GM10248 (cell line): ENCODE measurements at regions not wholly inside any gene's neighbourhood (a gene's known extent, or its start where the extent isn't known, plus 50 kb on each side); places are given as distances from the start of the nearest gene placed in this dataset.

Source experiments
- CTCF ChIA-PET: fragments of 300-600 bp; sonication (Branson Sonifier 250); formaldehyde crosslinking; extraction: SDS; loops from one replicate; lab custom pipeline; 2021; ENCODE audit warnings: antibody characterized with exemption; lab: Yijun Ruan, JAX
- POLR2A ChIA-PET: fragments of 350-650 bp; sonication (Branson Sonifier 250); formaldehyde crosslinking; extraction: SDS; loops from one replicate; lab custom pipeline; 2020; ENCODE audit warnings: antibody characterized with exemption; lab: Yijun Ruan, JAX
- DNase-seq: peaks from one replicate; pipeline ENCODE4 v3.0.0; 2012; ENCODE audit errors: extremely low spot score
- CTCF ChIP-seq: IDR thresholded peaks from 2 replicates; pipeline ENCODE4 v1.5.1; 2012; ENCODE audit warnings: mild to moderate bottlenecking, low read depth; ENCODE audit errors: extremely low read depth, missing control alignments, control extremely low read depth

GRCh38 chr17:13293421-13293820, 275.6 kb upstream of the ELAC2 start:
- CTCF ChIA-PET, result no interaction called here
- TF ChIP-seq CTCF, result no peak
- POLR2A ChIA-PET, result no interaction called here
- DNase-seq, result no peak

- CTCF ChIA-PET, result no interaction called here
- TF ChIP-seq CTCF, result no peak
- DNase-seq, result no peak
Measured at GRCh38 chr17:13292291-13292690, 274.5 kb upstream of the ELAC2 start.

GRCh38 chr17:13288248-13288647, 270.4 kb upstream of the ELAC2 start:
- ChIA-PET CTCF (interaction anchor here (0.9 kb wide), 1 partner anchor 19 kb away, joined by 3 read pairs; no protein-coding TSS in a partner anchor), POLR2A (no interaction called here)
- no peak for TF ChIP-seq CTCF
- DNase-seq, result no peak

More at GRCh38 chr17:13292291-13292690, 274.5 kb upstream of the ELAC2 start:
- POLR2A ChIA-PET, result no interaction called here

GRCh38 chr17:13287226-13287625, 269.4 kb upstream of the ELAC2 start:
- ChIA-PET CTCF (no interaction called here), POLR2A (no interaction called here)
- TF ChIP-seq CTCF, result no peak
- DNase-seq, result no peak

- TF ChIP-seq CTCF, result no peak
- ChIA-PET POLR2A (no interaction called here), CTCF (no interaction called here)
- DNase-seq, result no peak
Measured at GRCh38 chr17:13283606-13284005, 265.8 kb upstream of the ELAC2 start.

GRCh38 chr17:13281626-13282025, 263.8 kb upstream of the ELAC2 start:
- ChIA-PET CTCF (no interaction called here), POLR2A (no interaction called here)
- no peak for TF ChIP-seq CTCF
- DNase-seq, result no peak

GRCh38 chr17:13273806-13274205, 256.0 kb upstream of the ELAC2 start:
- ChIA-PET POLR2A (no interaction called here), CTCF (no interaction called here)
- DNase-seq, result no peak
- TF ChIP-seq CTCF, result no peak
